ENCODE measurements at regions not wholly inside any gene's neighbourhood (a gene's known extent, or its start where the extent isn't known, plus 50 kb on each side); places are given as distances from the start of the nearest gene placed in this dataset.
"Not testable (repeated sequence)": the region's sequence is repeated elsewhere in the genome, so short reads cannot be mapped to it uniquely, and the experiment has no call there.

- peak in 1 of 2 experiments; percentile 75; a peak in 1 of 4 replicates for TF ChIP-seq ZNF318 (IDR thresholded peaks at IDR 0.05; ENCODE audit: borderline replicate concordance in 1 of 2, low read depth in 1 of 2)
- not testable (repeated sequence) for TF ChIP-seq ATF1 (CRISPR knock-in tag; IDR thresholded peaks at IDR 0.05)
- peak; percentile 55 for TF ChIP-seq ATF1 (tag; IDR thresholded peaks at IDR 0.05)
- TF ChIP-seq TEAD1 (CRISPR knock-in tag; IDR thresholded peaks at IDR 0.05) = peak in 1 of 2 experiments; percentile 81; a peak in 1 of 4 replicates
- 0 out of 2 replicates have a peak, but pooled peaks have one; percentile 16 for TF ChIP-seq SMARCE1 (IDR thresholded peaks at IDR 0.05)
- TF ChIP-seq THRB (CRISPR knock-in tag; conservative IDR thresholded peaks at IDR 0.05) = peak; percentile 99
- peak; percentile 91 for TF ChIP-seq GTF2B (IDR thresholded peaks at IDR 0.05; ENCODE audit: extremely low read depth, insufficient read length)
- peak; percentile 97 for TF ChIP-seq GTF2F1 (IDR thresholded peaks at IDR 0.05; ENCODE audit: low read depth, low read length)
- TF ChIP-seq PATZ1 (CRISPR knock-in tag; IDR thresholded peaks at IDR 0.05; ENCODE audit: borderline replicate concordance) = peak; percentile 87; the same call in 1 of the 2 replicates
- TF ChIP-seq HBP1 (CRISPR knock-in tag; IDR thresholded peaks at IDR 0.05) = peak; percentile 99
- TF ChIP-seq ELF4 (CRISPR knock-in tag; IDR thresholded peaks at IDR 0.05) = peak; percentile 99
- 0 out of 2 replicates have a peak, but pooled peaks have one; percentile 27 for TF ChIP-seq DPF2 (IDR thresholded peaks at IDR 0.05)
- TF ChIP-seq PML (IDR thresholded peaks at IDR 0.05; ENCODE audit: low read length) = peak; percentile 95
- TF ChIP-seq ERF (CRISPR knock-in tag; IDR thresholded peaks at IDR 0.05) = peak; percentile 82; the same call in 1 of the 2 replicates
These were observed 60.1 kb upstream of the NBPF8 start (continued) for GRCh38 chr1:120354618-120355184.

Data from K562 (cell line).